GM21526 (cell line): ENCODE measurements at regions not wholly inside any gene's neighbourhood (a gene's known extent, or its start where the extent isn't known, plus 50 kb on each side); places are given as distances from the start of the nearest gene placed in this dataset.
A peak's percentile ranks its signal among the peaks of the same experiment; 100 is the strongest.

ENCODE experiments used
- ATAC-seq: cut with Tn5 transposase; IDR thresholded peaks from one replicate; pipeline ENCODE4 v1.9.1; 2021; ENCODE audit warnings: moderate library complexity; ENCODE audit not compliant: unreplicated experiment, low FRiP score

GRCh38 chr2:59727121-59727590 lies 826.3 kb downstream of the BCL11A start:
- ATAC-seq, result no peak

DNA sequence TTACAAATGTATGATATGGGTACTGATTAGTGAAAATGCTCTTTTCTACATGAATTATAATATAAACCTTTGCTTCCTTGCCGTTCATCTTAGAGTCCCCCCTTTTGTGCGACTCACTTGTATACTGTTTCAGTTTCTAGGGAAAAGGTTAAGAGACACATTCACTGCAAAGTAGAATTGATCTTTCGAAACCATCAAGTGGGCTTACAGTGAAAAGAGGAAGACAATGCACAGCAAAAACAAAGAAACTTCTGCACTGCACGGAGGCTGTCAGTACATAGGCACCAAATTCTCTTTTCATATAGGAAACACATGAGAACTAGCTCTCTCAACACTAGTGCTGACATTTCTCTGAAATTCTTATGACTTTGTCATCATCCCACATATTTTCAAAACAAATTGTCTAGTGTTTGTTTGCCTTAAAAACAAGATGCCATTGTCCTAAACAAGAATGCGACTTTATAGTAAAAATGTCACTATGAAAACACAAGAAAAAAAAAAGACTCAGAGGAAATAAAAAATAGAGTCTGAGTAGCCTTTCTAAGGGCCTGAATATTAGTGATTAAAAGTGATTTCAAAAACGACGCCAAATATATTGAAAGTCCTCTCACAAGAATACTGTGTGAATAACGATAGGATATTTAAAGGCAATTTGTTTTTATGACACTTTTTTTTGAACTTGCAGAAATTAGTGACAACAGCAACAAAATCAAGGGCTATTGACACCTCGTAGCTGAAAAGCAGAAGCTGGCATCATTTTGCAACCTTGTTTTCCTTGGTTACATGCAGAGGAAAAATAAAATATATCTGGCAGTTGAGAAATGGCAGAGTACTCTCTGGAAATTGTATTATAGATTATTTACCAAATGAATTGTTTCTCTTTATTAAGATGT lies 827.0 kb downstream of the BCL11A start:
- ATAC-seq, result peak; percentile 82

GRCh38 chr2:59724746-59725145 lies 828.7 kb downstream of the BCL11A start:
- no peak for ATAC-seq

GRCh38 chr2:59720296-59720866 lies 833.1 kb downstream of the BCL11A start:
- ATAC-seq, result no peak

GRCh38 chr2:59713577-59713976 lies 839.9 kb downstream of the BCL11A start:
- ATAC-seq, result no peak

DNA sequence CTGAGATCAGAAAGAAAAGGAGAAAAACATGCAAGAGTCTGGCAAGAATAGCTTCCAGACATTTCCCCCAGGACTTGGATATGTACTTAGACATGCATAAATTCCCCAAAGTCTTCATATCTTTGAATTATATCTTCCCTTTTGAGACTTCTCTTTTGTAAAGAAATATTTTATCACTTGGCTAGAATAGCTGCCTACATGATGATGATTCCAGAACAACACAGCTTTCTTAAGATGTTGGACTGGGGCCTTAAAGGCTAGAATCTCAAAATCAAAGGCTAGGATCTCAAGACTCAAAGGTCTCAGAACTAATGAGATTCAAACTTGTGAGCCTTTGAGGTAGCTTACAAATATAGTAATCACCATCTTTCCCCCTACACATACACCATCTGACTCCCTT lies 842.3 kb downstream of the BCL11A start:
- no peak for ATAC-seq

DNA sequence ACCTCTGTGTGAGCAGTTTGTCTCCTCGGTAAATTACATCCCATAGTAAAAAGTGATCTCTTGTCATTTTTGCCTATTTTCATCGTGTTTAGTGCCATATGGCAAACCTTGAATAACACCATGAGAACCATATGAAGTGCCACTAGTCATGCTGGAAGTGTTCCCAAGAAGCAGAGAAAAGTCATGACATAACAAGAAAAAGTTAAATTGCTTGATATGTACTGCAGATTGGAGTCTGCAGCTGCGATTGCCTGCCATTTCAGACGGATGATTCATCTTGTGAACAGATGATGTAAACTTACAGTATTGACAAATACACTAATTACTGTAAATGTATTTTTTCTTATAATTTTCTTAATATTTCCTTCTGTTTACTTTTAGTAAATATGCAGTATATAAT lies 846.7 kb downstream of the BCL11A start:
- ATAC-seq, result no peak

- no peak for ATAC-seq
These were observed 849.7 kb downstream of the BCL11A start for GRCh38 chr2:59703796-59704195.

DNA sequence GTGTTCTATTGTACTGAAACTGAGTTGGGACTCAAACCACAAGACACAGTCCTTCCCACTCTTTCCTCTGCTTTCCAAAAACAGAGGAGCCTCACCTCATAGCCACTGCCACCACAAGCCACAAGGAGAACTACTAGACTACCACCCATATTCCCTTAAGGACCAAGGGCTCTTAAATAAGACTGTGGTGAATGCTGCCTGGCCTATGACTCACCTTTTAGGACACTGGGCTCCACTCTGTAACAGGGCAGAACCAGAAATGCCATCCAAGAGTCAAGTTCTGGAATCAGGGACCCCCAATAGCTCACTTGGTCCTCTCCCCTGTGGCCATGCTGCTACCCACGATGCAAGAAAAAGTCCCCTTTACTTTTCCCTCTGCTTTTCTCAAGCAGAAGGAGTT lies 851.4 kb downstream of the BCL11A start:
- ATAC-seq, result no peak

DNA sequence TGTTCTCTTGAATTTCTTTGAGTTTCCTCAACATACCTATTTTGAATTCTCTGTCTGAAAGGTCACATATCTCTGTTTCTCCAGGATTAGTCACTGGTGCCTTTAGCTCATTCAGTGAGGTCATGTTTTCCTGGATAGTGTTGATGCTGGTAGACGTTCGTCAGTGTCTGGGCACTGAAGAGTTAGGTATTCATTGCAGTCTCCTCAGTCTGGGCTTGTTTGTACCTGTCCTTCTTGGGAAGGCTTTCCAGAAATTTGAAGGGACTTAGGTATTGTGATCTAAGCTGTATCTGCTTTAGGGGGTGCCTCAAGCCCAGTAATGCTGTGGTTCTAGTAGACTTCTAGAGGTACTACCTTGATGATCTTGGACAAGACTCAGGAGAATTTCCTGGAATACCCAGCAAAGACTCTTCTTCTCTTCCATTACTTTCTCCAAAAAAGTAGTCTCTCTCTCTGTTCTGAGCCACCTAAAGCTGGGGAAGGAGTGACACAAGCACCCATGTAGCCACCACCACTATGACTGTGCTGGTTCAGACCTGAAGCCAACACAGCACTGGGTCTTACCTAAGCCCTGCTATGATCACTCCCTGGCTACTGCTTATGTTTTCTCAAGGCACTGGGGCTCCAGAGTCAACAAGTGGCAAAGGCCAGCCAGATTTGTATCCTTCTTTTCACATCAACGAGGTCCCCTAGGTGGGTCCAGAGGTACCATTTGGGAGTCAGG lies 852.0 kb downstream of the BCL11A start:
- no peak for ATAC-seq

GRCh38 chr2:59694176-59694575 lies 859.3 kb downstream of the BCL11A start:
- no peak for ATAC-seq

DNA sequence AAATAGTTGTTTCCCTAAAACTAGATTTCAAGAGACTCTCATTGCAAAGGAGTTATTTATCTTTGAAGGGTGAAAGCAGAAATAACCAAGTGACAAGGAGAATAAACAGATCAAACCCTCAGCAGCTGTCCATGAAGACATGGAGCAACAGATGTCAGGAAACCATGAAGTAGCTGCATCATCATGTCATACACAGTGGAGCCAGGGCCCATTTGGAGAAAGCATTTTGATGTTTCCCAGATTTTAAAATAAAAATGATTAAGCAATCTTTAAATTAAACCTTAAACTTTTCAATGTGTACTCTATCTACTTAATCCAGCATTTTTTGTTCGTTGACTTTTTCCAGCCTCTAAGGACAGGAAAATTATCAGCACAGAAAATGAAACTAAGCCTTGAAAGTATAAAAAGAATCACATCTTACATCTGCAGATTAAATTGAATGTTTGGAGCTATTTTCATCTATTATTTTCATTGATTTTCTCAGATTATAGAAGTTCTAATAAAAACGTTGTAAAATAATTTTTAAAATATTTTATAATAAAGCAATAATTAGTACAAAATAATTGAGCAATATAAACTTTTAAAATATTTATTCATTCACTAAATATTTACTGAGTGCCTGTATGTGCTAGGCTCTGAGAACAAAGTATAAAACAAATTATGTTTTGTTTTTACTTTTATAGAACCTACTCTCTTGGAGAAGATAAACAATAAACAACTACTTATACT lies 860.1 kb downstream of the BCL11A start:
- ATAC-seq, result no peak

DNA sequence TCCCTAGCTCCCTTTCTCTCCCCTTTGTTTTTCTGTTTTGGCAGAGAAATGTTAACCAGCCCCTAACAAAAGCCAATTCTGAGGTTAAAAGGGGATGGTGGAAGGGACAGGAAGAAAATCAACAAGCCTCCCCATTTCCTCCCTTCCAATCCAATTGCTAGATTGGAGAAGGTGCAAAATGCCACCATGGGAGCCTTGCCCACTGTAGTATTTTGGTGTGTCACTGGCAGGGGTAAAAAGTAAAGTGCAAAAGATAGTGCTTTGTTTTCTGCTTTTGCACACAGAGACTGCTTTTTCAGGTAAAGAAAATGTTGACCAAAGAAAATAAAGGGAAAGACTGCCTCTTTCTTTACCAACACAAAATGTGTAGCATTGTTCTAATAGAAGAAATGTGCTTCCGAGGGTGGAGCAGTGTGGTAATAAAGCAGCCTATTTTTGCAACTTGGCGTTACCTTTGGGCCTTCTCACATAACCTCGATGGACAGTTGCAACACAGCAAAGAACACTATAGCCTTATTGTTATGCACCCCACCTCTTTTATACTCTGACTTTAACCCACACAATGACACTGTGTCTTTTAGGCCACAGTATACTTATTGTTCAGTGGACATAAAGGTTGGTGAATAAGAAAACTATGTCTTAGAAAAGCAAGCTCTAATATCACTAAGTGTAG lies 861.8 kb downstream of the BCL11A start:
- ATAC-seq, result no peak

- no peak for ATAC-seq
These were observed 862.6 kb downstream of the BCL11A start for GRCh38 chr2:59690849-59691248.

DNA sequence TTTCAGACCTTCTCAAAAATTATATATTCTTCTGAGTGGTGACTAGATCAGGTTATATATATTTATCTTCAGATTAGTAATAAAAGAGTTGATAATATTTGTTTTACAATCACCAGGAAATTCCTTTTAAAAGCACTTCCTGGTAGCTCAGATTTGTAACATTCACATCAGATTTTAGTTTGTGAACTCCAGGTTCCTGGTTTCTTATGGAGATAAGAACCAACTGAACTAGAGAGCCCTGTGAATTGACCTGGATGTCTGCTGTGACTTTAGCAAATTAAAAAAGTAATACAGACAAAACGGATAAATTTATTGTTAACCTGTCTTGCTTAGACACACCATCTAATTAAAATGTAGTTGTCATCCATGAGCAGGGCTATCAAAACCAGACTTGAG lies 868.7 kb downstream of the BCL11A start:
- ATAC-seq, result no peak

DNA sequence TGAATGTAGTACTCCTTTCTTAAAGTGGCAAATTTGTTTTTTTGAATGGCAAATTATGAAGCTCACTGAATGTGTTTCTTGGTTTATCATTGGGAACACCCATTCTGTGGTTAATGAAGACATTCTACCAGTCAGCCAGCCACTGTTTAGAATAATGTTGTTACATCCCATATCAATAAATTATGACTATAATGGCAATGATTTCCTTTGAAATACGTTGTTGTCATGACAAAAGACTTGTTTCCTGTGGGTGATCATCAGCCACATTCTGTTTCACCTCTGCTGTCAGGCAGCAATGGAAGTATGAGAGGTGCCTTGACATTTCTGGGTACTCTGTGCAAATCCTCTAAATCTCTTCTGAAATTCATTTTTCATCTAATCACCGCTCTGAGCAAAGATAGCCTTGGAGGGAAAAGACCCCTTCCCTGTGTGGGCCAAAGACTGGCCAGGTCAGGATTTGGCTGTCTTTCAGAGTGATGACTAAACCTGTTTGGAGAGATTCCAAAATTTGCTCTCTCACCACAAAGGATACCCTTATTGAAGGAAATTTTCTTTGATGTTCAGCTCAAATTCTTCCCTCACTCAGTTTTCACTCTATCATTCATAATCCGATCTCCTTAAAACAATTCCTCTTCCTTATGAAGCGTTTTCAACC lies 869.2 kb downstream of the BCL11A start:
- no peak for ATAC-seq

- no peak for ATAC-seq
These were observed 872.6 kb downstream of the BCL11A start for GRCh38 chr2:59680863-59681262.

GRCh38 chr2:59677158-59677557 lies 876.3 kb downstream of the BCL11A start:
- ATAC-seq, result no peak

GRCh38 chr2:59674100-59674499 lies 879.4 kb downstream of the BCL11A start:
- ATAC-seq, result no peak

- no peak for ATAC-seq
These were observed 888.4 kb downstream of the BCL11A start for GRCh38 chr2:59665021-59665420.
